GM12872 (cell line): ENCODE measurements at regions not wholly inside any gene's neighbourhood (a gene's known extent, or its start where the extent isn't known, plus 50 kb on each side); places are given as distances from the start of the nearest gene placed in this dataset.

Source experiments
- TF ChIP-seq, protein P1 (sequence below): IDR thresholded peaks from 3 replicates; pipeline ENCODE4 v1.5.1; 2011; ENCODE audit warnings: low read depth, mild to moderate bottlenecking, low read length, moderate library complexity; ENCODE audit not compliant: insufficient read depth

DNA sequence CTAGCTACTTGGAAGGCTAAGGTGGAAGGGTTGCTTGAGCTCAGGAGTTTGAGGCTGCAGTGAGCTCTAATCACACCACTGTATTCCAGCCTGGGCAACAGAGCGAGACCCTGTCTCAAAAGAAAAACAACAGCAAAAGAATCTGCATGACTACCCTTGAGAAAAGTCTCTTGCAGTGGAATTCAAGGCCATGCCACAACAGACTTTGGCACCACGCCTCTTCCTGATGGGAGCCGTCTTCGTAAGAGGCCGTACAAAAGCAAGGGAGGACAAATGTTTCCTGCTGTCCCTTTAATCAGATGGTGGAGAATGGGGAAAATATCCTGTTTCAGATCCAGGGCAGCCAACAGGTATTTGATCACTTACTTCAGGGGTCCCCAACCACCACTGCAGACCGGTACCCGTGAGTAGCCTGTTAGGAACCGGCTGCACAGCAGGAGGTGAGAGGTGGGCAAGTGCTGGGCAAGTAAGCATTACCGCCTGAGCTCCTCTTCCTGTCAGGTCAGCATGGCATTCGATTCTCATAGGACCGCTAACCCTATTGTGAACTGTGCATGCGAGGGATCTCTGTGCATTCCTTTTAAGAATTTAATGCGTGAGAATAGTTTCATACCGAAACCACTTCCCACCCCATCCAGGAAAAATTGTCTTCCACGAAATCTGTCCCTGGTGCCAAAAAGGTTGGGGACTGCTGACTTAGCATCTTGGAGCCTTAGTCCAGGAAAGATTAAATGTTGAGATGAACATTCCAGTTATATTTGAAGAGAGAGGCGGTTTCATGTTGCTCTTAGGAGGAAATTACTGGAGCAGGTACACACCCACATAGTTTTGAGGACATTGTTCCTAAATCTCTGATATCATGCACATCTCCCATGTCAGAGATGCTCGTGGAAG lies 94.4 kb upstream of the XPO1 start:
- TF ChIP-seq, protein P1, sequence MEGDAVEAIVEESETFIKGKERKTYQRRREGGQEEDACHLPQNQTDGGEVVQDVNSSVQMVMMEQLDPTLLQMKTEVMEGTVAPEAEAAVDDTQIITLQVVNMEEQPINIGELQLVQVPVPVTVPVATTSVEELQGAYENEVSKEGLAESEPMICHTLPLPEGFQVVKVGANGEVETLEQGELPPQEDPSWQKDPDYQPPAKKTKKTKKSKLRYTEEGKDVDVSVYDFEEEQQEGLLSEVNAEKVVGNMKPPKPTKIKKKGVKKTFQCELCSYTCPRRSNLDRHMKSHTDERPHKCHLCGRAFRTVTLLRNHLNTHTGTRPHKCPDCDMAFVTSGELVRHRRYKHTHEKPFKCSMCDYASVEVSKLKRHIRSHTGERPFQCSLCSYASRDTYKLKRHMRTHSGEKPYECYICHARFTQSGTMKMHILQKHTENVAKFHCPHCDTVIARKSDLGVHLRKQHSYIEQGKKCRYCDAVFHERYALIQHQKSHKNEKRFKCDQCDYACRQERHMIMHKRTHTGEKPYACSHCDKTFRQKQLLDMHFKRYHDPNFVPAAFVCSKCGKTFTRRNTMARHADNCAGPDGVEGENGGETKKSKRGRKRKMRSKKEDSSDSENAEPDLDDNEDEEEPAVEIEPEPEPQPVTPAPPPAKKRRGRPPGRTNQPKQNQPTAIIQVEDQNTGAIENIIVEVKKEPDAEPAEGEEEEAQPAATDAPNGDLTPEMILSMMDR: no peak

DNA sequence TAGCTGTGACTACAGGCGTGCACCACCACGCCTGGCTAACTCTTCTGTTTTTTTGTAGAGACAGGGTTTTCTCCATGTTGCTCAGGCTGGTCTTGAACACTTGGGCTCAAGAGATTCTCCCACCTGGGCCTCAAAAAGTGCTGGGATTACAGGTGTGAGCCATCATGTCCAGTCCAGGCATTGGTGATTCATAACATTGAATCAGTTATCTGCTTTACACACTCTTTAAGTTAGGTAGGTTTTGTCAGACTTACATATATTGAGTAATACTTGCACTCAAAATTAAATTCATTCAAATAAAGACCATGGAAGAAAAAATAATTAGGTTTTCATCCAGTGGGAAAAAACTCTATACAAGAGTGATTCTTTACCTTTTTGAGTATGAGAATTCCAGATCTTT lies 93.2 kb upstream of the XPO1 start:
- TF ChIP-seq, protein P1: no peak

DNA sequence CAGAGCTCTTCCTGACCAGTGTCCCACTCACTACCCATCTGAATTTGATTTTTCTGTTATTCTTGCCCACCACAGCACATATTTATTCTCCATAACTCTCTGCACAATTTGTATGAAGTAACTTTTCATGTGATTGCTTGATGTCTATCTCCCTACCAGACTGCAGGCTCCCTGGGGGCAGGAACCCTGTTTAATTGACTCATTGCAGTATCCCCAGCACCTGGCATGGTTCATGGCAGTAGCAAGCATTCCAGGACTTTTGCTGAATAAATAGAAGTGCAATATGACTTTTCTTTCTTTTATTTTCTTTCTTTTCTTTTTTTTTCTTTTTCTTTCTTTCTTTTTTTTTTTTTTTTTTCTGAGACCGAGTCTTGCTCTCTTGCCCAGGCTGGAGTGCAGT lies 88.7 kb upstream of the XPO1 start:
- TF ChIP-seq, protein P1: no peak

DNA sequence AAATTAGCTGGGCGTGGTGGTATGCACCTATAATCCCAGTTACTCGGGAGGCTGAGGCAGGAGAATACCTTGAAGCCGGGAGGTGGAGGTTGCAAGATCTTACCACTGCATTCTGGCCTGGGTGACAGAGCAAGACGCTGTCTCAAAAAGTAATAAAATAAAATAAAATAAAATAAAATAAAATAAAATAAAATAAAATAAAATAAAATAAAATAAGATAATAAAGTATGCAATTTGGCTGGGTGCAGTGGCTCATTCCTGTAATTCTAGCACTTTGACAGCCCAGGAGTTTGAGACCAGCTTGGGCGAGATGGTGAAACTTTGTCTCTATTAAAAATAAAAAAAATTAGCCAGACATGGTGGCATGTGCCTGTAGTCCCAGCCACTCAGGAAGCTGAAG lies 85.6 kb upstream of the XPO1 start:
- TF ChIP-seq, protein P1: no peak

DNA sequence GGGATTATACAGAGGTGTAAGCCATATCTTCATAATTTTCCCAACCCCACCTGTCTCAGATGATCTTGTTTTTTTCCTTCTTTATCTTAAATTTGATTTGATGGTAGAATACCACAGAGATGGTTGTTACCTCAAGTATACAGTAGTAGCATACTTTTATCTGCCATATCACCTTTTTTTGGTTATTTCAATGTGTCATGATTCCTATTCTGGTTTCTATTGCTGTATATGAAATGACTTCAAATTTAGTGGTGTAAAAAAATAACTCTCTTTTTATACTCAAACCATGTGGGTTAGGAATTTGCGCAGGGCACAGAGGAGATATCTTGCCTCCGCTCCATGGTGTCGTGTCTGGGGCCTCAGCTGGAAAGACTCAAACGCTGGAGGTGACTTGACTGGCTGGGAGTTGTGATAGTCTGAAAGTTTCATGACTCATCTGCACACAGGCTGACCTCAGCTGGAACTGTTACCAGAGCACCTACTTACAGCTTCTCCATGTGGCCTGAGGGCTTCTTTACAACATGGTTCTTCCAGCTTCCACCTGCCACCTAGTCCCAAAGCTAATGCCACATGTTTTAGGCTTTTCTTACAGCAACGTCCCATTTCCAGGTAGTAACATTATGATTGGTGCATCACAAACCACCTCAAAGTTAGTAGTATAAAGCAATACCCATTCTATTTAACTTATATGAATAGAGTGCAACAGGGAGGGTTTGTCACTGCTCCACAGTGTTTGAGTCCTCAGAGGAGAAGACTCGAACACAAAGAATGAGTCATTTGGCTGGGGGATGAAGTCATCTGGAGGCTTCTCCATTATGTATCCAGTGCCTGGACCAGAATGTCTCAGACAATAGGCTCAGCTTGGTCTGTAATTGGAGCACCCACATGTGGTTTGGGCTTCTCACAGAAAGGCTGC lies 82.3 kb upstream of the XPO1 start:
- TF ChIP-seq, protein P1: no peak

DNA sequence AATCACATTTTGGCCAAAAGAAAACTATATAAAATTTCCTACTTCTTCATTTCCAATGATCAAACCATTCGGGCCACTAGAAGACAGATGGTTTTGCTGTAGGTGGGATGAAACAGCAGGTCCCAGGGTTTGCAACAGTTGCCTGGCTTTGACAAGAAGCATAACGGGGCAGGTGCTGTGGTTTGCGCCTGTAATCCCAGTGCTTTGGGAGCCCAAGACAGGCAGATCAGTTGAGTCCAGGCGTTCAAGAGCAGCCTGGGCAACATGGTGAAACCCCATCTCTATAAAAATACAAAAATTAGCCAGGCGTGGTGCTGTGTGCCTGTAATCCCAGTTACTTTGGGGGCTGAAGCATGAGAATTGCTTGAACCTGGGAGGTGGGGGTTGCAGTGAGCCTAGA lies 81.4 kb upstream of the XPO1 start:
- TF ChIP-seq, protein P1: no peak

DNA sequence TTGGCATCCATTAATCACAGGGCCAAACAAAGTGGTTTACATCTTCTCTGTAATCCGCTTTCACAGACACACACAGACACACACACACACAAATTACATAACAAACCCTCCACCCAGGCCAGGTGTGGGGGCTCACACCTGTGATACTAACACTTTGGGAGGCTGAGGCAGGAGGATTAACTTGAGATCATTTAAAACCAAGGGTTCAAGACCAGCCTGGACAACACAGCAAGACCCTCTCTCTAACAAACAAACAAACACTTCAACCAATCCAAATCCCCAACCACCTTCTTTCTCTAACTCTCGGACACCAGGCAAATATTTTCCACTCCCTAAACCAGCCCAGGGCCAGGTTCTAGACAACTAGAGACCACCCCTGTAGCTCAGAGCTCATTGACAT lies 79.5 kb upstream of the XPO1 start:
- TF ChIP-seq, protein P1: no peak
